GM12878 (cell line): ENCODE measurements at regions not wholly inside any gene's neighbourhood (a gene's known extent, or its start where the extent isn't known, plus 50 kb on each side); places are given as distances from the start of the nearest gene placed in this dataset.

Source experiments
- ESRRA ChIP-seq: IDR thresholded peaks from 2 replicates; pipeline ENCODE4 v1.6.1; 2012; ENCODE audit warnings: mild to moderate bottlenecking, low read length, improper control_type of control experiment
- HDAC6 ChIP-seq: fragments of 200-600 bp; sonication (generic); IDR thresholded peaks from one replicate; pipeline ENCODE4 v1.8.0; 2017; ENCODE audit warnings: antibody characterized with exemption; ENCODE audit not compliant: unreplicated experiment
- JUND ChIP-seq: IDR thresholded peaks from 2 replicates; pipeline ENCODE4 v1.6.1; 2012; ENCODE audit warnings: low read depth, mild to moderate bottlenecking, low read length, improper control_type of control experiment, moderate library complexity

DNA sequence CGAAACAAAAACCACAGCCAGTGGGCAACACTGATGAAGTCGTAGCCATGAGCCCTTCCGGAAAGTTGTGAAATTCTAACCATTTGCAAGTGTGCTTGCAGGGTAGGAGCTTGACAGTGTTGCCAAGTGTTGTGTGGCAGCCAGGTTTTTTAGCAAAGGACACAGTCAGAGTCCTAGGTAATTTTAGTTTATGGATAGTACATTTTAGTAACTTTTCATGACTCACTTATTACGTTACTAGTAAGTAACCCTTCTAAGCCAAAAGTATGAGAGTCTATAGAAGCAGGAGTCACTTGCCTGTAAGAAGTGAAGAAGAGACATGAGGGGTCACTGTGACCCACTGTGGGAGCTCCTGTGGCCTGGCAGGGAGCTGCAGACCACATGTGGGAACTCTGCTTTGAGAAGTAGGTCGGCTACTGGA is 54.8 kb upstream of the ADPGK start:
- TF ChIP-seq JUND (no peak), HDAC6 (no peak), ESRRA (no peak)
